NB4 (cell line): ENCODE measurements at regions not wholly inside any gene's neighbourhood (a gene's known extent, or its start where the extent isn't known, plus 50 kb on each side); places are given as distances from the start of the nearest gene placed in this dataset.

Experiments used
- MAX ChIP-seq: IDR thresholded peaks from 2 replicates; pipeline ENCODE4 v1.6.1; 2011; ENCODE audit warnings: low read depth, low read length
- MYC ChIP-seq: IDR thresholded peaks from 2 replicates; pipeline ENCODE4 v1.6.1; 2011; ENCODE audit warnings: low read depth, low read length
- POLR2A ChIP-seq: IDR thresholded peaks from 2 replicates; pipeline ENCODE4 v1.6.1; 2011; ENCODE audit warnings: mild to moderate bottlenecking; ENCODE audit not compliant: insufficient read length; ENCODE audit errors: extremely low read depth
- TF ChIP-seq, protein P1 (sequence below): IDR thresholded peaks from one replicate; pipeline ENCODE4 v1.5.1; 2012; ENCODE audit warnings: low read depth, low read length

DNA sequence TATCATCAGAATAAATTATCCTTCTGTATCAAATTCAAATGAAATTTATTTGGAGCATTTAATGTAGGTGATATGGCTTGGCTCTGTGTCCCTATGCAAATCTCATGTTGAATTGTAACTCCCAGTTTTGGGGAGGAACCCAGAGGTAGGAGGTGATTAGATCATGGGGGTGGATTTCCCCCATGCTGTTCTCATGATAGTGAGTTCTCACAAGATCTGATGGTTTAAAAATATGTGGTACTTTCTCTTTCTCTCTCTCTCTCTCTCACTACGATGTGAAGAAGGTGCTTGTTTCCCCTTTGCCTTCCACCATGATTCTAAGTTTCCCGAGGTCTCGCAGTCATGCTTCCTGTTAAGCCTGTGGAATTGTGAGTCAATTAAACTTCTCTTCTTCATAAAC lies 678.4 kb upstream of the RGMB start:
- TF ChIP-seq, protein P1, sequence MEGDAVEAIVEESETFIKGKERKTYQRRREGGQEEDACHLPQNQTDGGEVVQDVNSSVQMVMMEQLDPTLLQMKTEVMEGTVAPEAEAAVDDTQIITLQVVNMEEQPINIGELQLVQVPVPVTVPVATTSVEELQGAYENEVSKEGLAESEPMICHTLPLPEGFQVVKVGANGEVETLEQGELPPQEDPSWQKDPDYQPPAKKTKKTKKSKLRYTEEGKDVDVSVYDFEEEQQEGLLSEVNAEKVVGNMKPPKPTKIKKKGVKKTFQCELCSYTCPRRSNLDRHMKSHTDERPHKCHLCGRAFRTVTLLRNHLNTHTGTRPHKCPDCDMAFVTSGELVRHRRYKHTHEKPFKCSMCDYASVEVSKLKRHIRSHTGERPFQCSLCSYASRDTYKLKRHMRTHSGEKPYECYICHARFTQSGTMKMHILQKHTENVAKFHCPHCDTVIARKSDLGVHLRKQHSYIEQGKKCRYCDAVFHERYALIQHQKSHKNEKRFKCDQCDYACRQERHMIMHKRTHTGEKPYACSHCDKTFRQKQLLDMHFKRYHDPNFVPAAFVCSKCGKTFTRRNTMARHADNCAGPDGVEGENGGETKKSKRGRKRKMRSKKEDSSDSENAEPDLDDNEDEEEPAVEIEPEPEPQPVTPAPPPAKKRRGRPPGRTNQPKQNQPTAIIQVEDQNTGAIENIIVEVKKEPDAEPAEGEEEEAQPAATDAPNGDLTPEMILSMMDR: no peak
- TF ChIP-seq POLR2A: no peak
- no peak for TF ChIP-seq MAX
- TF ChIP-seq MYC: no peak
